ENCODE measurements at regions not wholly inside any gene's neighbourhood (a gene's known extent, or its start where the extent isn't known, plus 50 kb on each side); places are given as distances from the start of the nearest gene placed in this dataset.
A peak's percentile ranks its signal among the peaks of the same experiment; 100 is the strongest.
"Not testable (repeated sequence)": the region's sequence is repeated elsewhere in the genome, so short reads cannot be mapped to it uniquely, and the experiment has no call there.

GRCh38 chrX:40947276-40947675 is 138.0 kb upstream of the USP9X start:
- H3K4me3 ChIP-seq (ENCODE audit: low read depth, low read length) = no peak overlapping the region

GRCh38 chrX:40949071-40949470 is 136.2 kb upstream of the USP9X start:
- TF ChIP-seq CTCF (IDR thresholded peaks at IDR 0.05; ENCODE audit: borderline replicate concordance, insufficient read depth, low read depth, low read length) = no peak
- no peak overlapping the region for H3K4me3 ChIP-seq (ENCODE audit: low read depth, low read length)

More at GRCh38 chrX:40947276-40947675, 138.0 kb upstream of the USP9X start:
- no peak for TF ChIP-seq CTCF (IDR thresholded peaks at IDR 0.05; ENCODE audit: borderline replicate concordance, insufficient read depth, low read depth, low read length)

GRCh38 chrX:40950546-40950945 is 134.7 kb upstream of the USP9X start:
- H3K4me3 ChIP-seq (ENCODE audit: low read depth, low read length) = no peak overlapping the region
- TF ChIP-seq CTCF (IDR thresholded peaks at IDR 0.05; ENCODE audit: borderline replicate concordance, insufficient read depth, low read depth, low read length) = no peak

GRCh38 chrX:40951407-40951806 is 133.8 kb upstream of the USP9X start:
- H3K4me3 ChIP-seq (ENCODE audit: low read depth, low read length) = not testable (repeated sequence)

GRCh38 chrX:40952855-40953254 is 132.4 kb upstream of the USP9X start:
- no peak for TF ChIP-seq CTCF (IDR thresholded peaks at IDR 0.05; ENCODE audit: borderline replicate concordance, insufficient read depth, low read depth, low read length)
- H3K4me3 ChIP-seq (ENCODE audit: low read depth, low read length) = peak overlapping the region; percentile 24

- no peak for TF ChIP-seq CTCF (IDR thresholded peaks at IDR 0.05; ENCODE audit: borderline replicate concordance, insufficient read depth, low read depth, low read length)
- no peak overlapping the region for H3K4me3 ChIP-seq (ENCODE audit: low read depth, low read length)
Observed at GRCh38 chrX:40953369-40953768, 131.9 kb upstream of the USP9X start.

- TF ChIP-seq CTCF (IDR thresholded peaks at IDR 0.05; ENCODE audit: borderline replicate concordance, insufficient read depth, low read depth, low read length) = no peak
- H3K4me3 ChIP-seq (ENCODE audit: low read depth, low read length) = no peak overlapping the region
Observed at GRCh38 chrX:40960041-40960440, 125.2 kb upstream of the USP9X start.

GRCh38 chrX:40962793-40963407 is 122.3 kb upstream of the USP9X start:
- no peak for TF ChIP-seq CTCF (IDR thresholded peaks at IDR 0.05; ENCODE audit: borderline replicate concordance, insufficient read depth, low read depth, low read length)
- no peak overlapping the region for H3K4me3 ChIP-seq (ENCODE audit: low read depth, low read length)

Measured in GM12875 (cell line).